NCI-H526 treated with DMSO at 0.1 percent for 48 hours (cell line): ENCODE measurements at regions not wholly inside any gene's neighbourhood (a gene's known extent, or its start where the extent isn't known, plus 50 kb on each side); places are given as distances from the start of the nearest gene placed in this dataset.
"Not testable (repeated sequence)": the region's sequence is repeated elsewhere in the genome, so short reads cannot be mapped to it uniquely, and the experiment has no call there.

Experiments used
- DNase-seq: peaks from one replicate; lab custom pipeline; 2025; lab: John Stamatoyannopoulos, UW

GRCh38 chr6:170096803-170097504 is 193.9 kb downstream of the DLL1 start:
- DNase-seq: no peak

GRCh38 chr6:170096191-170096802 is 194.6 kb downstream of the DLL1 start:
- DNase-seq: no peak

- DNase-seq: no peak
Measured at GRCh38 chr6:170095273-170095981, 195.5 kb downstream of the DLL1 start.

GRCh38 chr6:170094686-170095272 is 196.1 kb downstream of the DLL1 start:
- DNase-seq: no peak

- no peak for DNase-seq
Measured at GRCh38 chr6:170093658-170094596, 197.0 kb downstream of the DLL1 start.

GRCh38 chr6:170093276-170093657 is 197.6 kb downstream of the DLL1 start:
- DNase-seq: no peak

- no peak for DNase-seq
Measured at GRCh38 chr6:170092826-170093225, 198.1 kb downstream of the DLL1 start.

- no peak for DNase-seq
Measured at GRCh38 chr6:170091639-170092579, 199.0 kb downstream of the DLL1 start.

- DNase-seq: no peak
Measured at GRCh38 chr6:170091000-170091638, 199.8 kb downstream of the DLL1 start.

- no peak for DNase-seq
Measured at GRCh38 chr6:170090561-170090960, 200.3 kb downstream of the DLL1 start.

- DNase-seq: no peak
Measured at GRCh38 chr6:170089963-170090362, 200.9 kb downstream of the DLL1 start.

GRCh38 chr6:170088582-170088955 is 202.3 kb downstream of the DLL1 start:
- no peak for DNase-seq

- DNase-seq: no peak
Measured at GRCh38 chr6:170087941-170088581, 202.8 kb downstream of the DLL1 start.

GRCh38 chr6:170087421-170087780 is 203.5 kb downstream of the DLL1 start:
- not testable (repeated sequence) for DNase-seq

GRCh38 chr6:170086639-170087420 is 204.0 kb downstream of the DLL1 start:
- no peak for DNase-seq

GRCh38 chr6:170085475-170086401 is 205.1 kb downstream of the DLL1 start:
- no peak for DNase-seq

- no peak for DNase-seq
Measured at GRCh38 chr6:170084166-170084730, 206.6 kb downstream of the DLL1 start.
